SK-N-SH (cell line): ENCODE measurements at regions not wholly inside any gene's neighbourhood (a gene's known extent, or its start where the extent isn't known, plus 50 kb on each side); places are given as distances from the start of the nearest gene placed in this dataset.

Source experiments
- CTCF ChIA-PET: fragments of 300-600, 350-600 bp; formaldehyde crosslinking; extraction: SDS; loops from one replicate; lab custom pipeline; 2021; lab: Yijun Ruan, JAX
- POLR2A ChIA-PET: fragments of 350-600 bp; sonication (Branson Sonifier 250); formaldehyde crosslinking; extraction: SDS; loops from one replicate; lab custom pipeline; 2020; ENCODE audit warnings: antibody characterized with exemption, inconsistent platforms; lab: Yijun Ruan, JAX
- DNase-seq: peaks from one replicate; pipeline ENCODE4 v3.0.0; 2012
- H2AFZ ChIP-seq: fragments of 200-600 bp; sonication (generic); 2 replicates; pipeline ENCODE4 v1.8.1; 2016; ENCODE audit warnings: antibody characterized with exemption, mild to moderate bottlenecking, low read depth
- H3F3A ChIP-seq: fragments of 200-600 bp; sonication (generic); replicated peaks from 2 replicates; pipeline ENCODE3; 2016; ENCODE audit warnings: antibody characterized with exemption, mild to moderate bottlenecking; ENCODE audit not compliant: insufficient read depth
- H3K27ac ChIP-seq, 2 experiments: fragments of 200-500 bp in 1 of 2; fragments of 200-600 bp in 1 of 2; sonication (Bioruptor generic) in 1 of 2; sonication (generic), shearing (Covaris generic) in 1 of 2; 2 replicates each; pipeline versions ENCODE4 v1.5.1 to v1.6.1; 2014 to 2016; ENCODE audit warnings: low read depth in 2 of 2, inconsistent platforms in 1 of 2, low read length in 1 of 2, mild to moderate bottlenecking in 1 of 2, mixed read lengths in 1 of 2
- H3K27me3 ChIP-seq: fragments of 200-600 bp; sonication (generic), shearing (Covaris generic); 2 replicates; pipeline ENCODE4 v1.6.1; 2016; ENCODE audit warnings: mixed run types; ENCODE audit not compliant: insufficient read depth
- H3K36me3 ChIP-seq, 2 experiments: fragments of 200-500 bp in 1 of 2; fragments of 200-600 bp in 1 of 2; sonication (Bioruptor generic) in 1 of 2; sonication (generic) in 1 of 2; replicated peaks in 1 of 2; 2 replicates each; pipeline versions ENCODE3 to v1.5.1; 2014 to 2016; ENCODE audit warnings: low read length in 1 of 2, mild to moderate bottlenecking in 1 of 2; ENCODE audit not compliant: insufficient read depth in 2 of 2, control insufficient read depth in 1 of 2
- H3K4me1 ChIP-seq, 2 experiments: fragments of 200-500 bp in 1 of 2; fragments of 200-600 bp in 1 of 2; sonication (Bioruptor generic) in 1 of 2; sonication (generic), shearing (Covaris generic) in 1 of 2; 2 replicates each; pipeline versions ENCODE4 v1.5.1 to v1.6.1; 2014 to 2016; ENCODE audit warnings: low read depth in 1 of 2, low read length in 1 of 2, mixed run types in 1 of 2; ENCODE audit not compliant: insufficient read depth in 2 of 2, control insufficient read depth in 1 of 2
- H3K4me2 ChIP-seq: fragments of 200-600 bp; sonication (generic), shearing (Covaris generic); 2 replicates; pipeline ENCODE4 v1.6.1; 2017; ENCODE audit warnings: mixed run types
- H3K4me3 ChIP-seq, 2 experiments: fragments of 200-500 bp in 1 of 2; fragments of 200-600 bp in 1 of 2; sonication (Bioruptor generic) in 1 of 2; sonication (generic), shearing (Covaris generic) in 1 of 2; 2 replicates each; pipeline versions ENCODE4 v1.5.1 to v1.8.1; 2014 to 2016; ENCODE audit warnings: low read depth in 2 of 2, inconsistent platforms in 1 of 2, low read length in 1 of 2, mild to moderate bottlenecking in 1 of 2, mixed read lengths in 1 of 2, moderate library complexity in 1 of 2
- H3K79me2 ChIP-seq: fragments of 200-600 bp; sonication (generic); 2 replicates; pipeline ENCODE4 v1.8.1; 2017; ENCODE audit warnings: mild to moderate bottlenecking; ENCODE audit not compliant: insufficient read depth
- H3K9ac ChIP-seq: fragments of 200-600 bp; sonication (generic); 2 replicates; pipeline ENCODE4 v1.6.1; 2017; ENCODE audit warnings: mixed run types
- H3K9me2 ChIP-seq: fragments of 200-600 bp; sonication (generic); 2 replicates; pipeline ENCODE4 v1.6.1; 2017; ENCODE audit warnings: mixed run types
- H3K9me3 ChIP-seq: fragments of 200-600 bp; sonication (generic); 2 replicates; pipeline ENCODE4 v1.6.1; 2017; ENCODE audit warnings: mixed run types, mild to moderate bottlenecking, moderate library complexity
- H4K20me1 ChIP-seq: fragments of 200-600 bp; sonication (generic); 2 replicates; pipeline ENCODE4 v1.6.1; 2017; ENCODE audit warnings: mild to moderate bottlenecking, mixed run types; ENCODE audit not compliant: insufficient read depth
- CHD2 ChIP-seq: fragments of 150-350 bp; IDR thresholded peaks from 2 replicates; pipeline ENCODE4 v1.6.1; 2018; ENCODE audit warnings: low read length; ENCODE audit not compliant: partially characterized antibody
- ELF1 ChIP-seq: IDR thresholded peaks from 2 replicates; pipeline ENCODE4 v1.4.0; 2012
- EZH2phosphoT487 ChIP-seq: fragments of 200-600 bp; sonication (generic); IDR thresholded peaks from 2 replicates; pipeline ENCODE4 v1.6.1; 2017; ENCODE audit warnings: low read depth, mixed run types, mild to moderate bottlenecking, antibody characterized with exemption, moderate library complexity, borderline replicate concordance
- FOXM1 ChIP-seq: IDR thresholded peaks from 2 replicates; pipeline ENCODE4 v1.4.0; 2012; ENCODE audit warnings: low read depth, mild to moderate bottlenecking
- GABPA ChIP-seq: IDR thresholded peaks from 2 replicates; pipeline ENCODE4 v1.4.0; 2012; ENCODE audit warnings: low read depth, mild to moderate bottlenecking
- NRF1 ChIP-seq: IDR thresholded peaks from 2 replicates; pipeline ENCODE4 v1.6.1; 2012; ENCODE audit warnings: low read depth, mild to moderate bottlenecking, low read length
- RCOR1 ChIP-seq: fragments of 150-350 bp; IDR thresholded peaks from 2 replicates; pipeline ENCODE4 v1.6.1; 2017; ENCODE audit warnings: antibody characterized with exemption, low read length
- RFX5 ChIP-seq: IDR thresholded peaks from 2 replicates; pipeline ENCODE4 v1.6.1; 2012; ENCODE audit warnings: mild to moderate bottlenecking, improper control_type of control experiment, low read length
- SMC3 ChIP-seq: IDR thresholded peaks from 2 replicates; pipeline ENCODE4 v1.6.1; 2012; ENCODE audit warnings: low read depth, low read length, improper control_type of control experiment
- YY1 ChIP-seq: IDR thresholded peaks from 2 replicates; pipeline ENCODE4 v1.4.0; 2012; ENCODE audit warnings: low read depth, mild to moderate bottlenecking
- WGBS: methylation state at CpG from one replicate; pipeline ENCODE4 v1.1.6; 2017; ENCODE audit warnings: low lambda C conversion rate; 5-methylcytosine and 5-hydroxymethylcytosine counted together
- TF ChIP-seq, protein P1 (sequence below): IDR thresholded peaks from 2 replicates; pipeline ENCODE4 v1.4.0; 2012; ENCODE audit warnings: low read depth

DNA sequence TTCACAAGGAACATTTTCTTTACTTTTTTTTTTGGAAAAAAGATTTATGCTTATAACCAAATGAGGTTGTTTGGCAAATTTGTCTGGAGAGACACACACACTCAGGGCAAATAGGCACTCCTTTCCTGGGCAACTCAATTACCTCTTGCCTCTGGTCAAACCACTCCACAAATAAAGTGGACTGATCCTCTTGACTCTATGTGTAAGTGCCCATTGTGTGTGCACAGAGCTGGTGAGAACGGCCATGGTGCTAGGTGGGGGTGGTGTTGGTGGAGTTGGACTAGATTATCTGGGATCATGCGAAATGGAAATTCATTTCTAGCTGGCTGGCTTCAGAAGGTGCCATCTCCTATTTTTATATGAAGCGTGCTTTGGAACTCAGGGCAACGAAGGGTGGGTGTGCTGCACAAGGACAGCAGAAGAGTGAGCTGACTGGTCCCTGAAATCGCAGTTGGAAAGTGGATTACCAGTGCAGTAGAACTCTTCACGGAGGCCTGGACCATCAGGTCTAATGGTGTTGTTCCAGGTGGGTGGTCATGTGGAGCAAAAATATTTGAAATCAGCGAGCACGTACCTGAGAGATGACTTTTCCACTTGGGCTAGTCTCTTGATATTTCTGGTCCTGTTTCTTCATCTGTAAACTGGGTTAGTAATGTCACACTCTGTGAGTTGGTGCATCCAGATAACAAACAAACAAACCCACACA, 149.9 kb downstream of the RPIA start:
- H3K9me3 ChIP-seq: no peaks in the 10 kb centered on the region
- H3K4me2 ChIP-seq: no peak overlapping the region
- no peaks in the 10 kb centered on the region for H3K79me2 ChIP-seq
- DNase-seq: no peak
- no peaks in the 10 kb centered on the region; the same call in 1 of the 2 replicates for H3K27me3 ChIP-seq
- H4K20me1 ChIP-seq: no peaks in the 10 kb centered on the region
- no peak overlapping the region for H3K4me3 ChIP-seq
- H3F3A ChIP-seq: no peaks in the 10 kb centered on the region
- no peak for TF ChIP-seq FOXM1
- TF ChIP-seq, protein P1, sequence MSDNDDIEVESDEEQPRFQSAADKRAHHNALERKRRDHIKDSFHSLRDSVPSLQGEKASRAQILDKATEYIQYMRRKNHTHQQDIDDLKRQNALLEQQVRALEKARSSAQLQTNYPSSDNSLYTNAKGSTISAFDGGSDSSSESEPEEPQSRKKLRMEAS: no peak
- TF ChIP-seq RCOR1: no peak
- TF ChIP-seq, all 33 proteins: peak for 0
- Histone ChIP-seq H2AFZ (0 out of 2 replicates have a peak overlapping the region, but pooled peaks have one; percentile 22), H3K4me1 (no peaks in the 10 kb centered on the region), H3K27ac (no peak overlapping the region), H3K9ac (no peak overlapping the region), H3K36me3 (no peaks in the 10 kb centered on the region), H3K9me2 (no peaks in the 10 kb centered on the region)
- WGBS: 6% methylated on average over 8 of the region's 8 CpGs
- CTCF ChIA-PET: interaction anchor here (0.7 to 1.9 kb wide), 2 partner anchors 10 to 39 kb away, joined by 3 to 5 read pairs; no protein-coding TSS in a partner anchor
- POLR2A ChIA-PET: no interaction called here

DNA sequence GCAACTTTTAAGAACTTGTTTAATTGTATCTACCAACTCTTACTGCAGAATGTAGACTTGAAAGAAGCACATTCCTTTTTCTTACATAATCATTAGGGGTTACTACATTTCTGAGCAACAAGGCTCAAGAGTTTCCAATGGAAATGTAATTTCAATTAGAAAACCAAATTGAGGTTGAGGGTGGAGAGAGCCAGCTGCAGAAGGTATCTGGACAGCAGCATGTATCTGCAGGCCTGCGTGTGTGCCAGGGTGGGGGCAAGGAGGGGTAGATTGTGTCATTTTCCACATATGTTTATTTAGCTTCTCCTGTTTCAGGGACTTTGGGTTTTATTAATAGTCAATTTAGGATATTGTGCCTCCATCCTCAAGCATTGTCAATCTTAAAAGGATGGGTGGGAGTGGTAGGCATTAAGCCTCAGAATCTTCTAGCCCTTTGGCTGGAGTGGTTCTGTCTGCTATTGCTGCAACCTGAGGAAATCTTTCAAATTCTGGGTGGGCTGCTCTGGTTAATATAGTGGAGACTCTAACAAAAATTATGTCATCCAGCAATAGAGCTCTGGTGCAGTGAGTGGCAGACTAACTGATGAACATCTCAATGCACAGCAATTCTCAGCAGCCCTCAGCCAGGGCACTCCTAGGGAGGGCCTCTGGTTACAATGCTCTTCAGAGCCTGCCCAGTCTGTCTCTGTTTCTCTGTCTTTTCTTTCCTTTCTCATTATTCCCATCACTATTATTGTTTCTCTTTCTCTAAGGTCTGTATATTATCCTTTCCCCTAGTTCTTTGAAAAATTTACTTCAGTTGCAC, 151.4 kb downstream of the RPIA start:
- 0% methylated on average over 1 of the region's 1 CpG for WGBS
- Histone ChIP-seq H3K79me2 (no peaks in the 10 kb centered on the region), H2AFZ (no peak overlapping the region)

DNA sequence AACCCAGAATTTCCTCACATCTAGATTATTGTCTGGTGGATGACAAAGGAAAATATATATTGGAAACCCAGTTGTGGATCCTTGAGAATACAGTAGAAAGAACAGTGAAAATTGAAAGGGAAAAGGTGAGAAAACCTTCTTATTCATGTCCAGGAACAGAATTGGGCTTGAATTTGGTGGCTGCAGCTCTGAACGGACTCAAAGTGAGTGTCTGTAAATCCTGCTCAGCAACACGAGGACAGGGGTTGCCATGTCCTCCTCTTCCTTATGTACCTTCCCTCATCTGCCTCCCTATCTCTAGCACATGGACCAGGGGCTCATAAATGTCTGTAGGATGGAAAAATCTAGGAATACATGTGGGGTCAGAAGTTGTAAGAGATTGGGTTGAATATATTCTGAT, 152.2 kb downstream of the RPIA start:
- H3K4me2 ChIP-seq: no peak overlapping the region
- H3K4me3 ChIP-seq: no peak overlapping the region
- 0% methylated on average over 2 of the region's 2 CpGs for WGBS
- ChIA-PET POLR2A (no interaction called here), CTCF (no interaction called here)
- H3F3A ChIP-seq: no peaks in the 10 kb centered on the region
- H3K27ac ChIP-seq: no peak overlapping the region
- no peaks in the 10 kb centered on the region for H3K79me2 ChIP-seq
- H2AFZ ChIP-seq: no peak overlapping the region
- H3K27me3 ChIP-seq: no peaks in the 10 kb centered on the region; the same call in 1 of the 2 replicates
- H3K36me3 ChIP-seq: no peaks in the 10 kb centered on the region
- TF ChIP-seq CHD2 (no peak), YY1 (no peak), NRF1 (no peak), SMC3 (no peak), GABPA (no peak)
- no peak overlapping the region for H3K9ac ChIP-seq
- H4K20me1 ChIP-seq: no peaks in the 10 kb centered on the region
- H3K4me1 ChIP-seq: no peaks in the 10 kb centered on the region
- no peaks in the 10 kb centered on the region for H3K9me2 ChIP-seq
- no peak for DNase-seq
- H3K9me3 ChIP-seq: no peaks in the 10 kb centered on the region

More for the DNA sequence above, 151.4 kb downstream of the RPIA start:
- Histone ChIP-seq H3K4me2 (no peak overlapping the region), H4K20me1 (no peaks in the 10 kb centered on the region), H3K9me2 (no peaks in the 10 kb centered on the region), H3K9ac (no peak overlapping the region), H3K27me3 (no peaks in the 10 kb centered on the region; the same call in 1 of the 2 replicates), H3K4me3 (no peak overlapping the region), H3F3A (no peaks in the 10 kb centered on the region), H3K27ac (no peak overlapping the region), H3K4me1 (no peaks in the 10 kb centered on the region), H3K36me3 (no peaks in the 10 kb centered on the region), H3K9me3 (no peaks in the 10 kb centered on the region)
- TF ChIP-seq EZH2phosphoT487 (no peak), ELF1 (no peak), RFX5 (no peak), CHD2 (no peak)
- TF ChIP-seq, protein P1: no peak
- no peak for DNase-seq
- ChIA-PET POLR2A (no interaction called here), CTCF (interaction anchor here (1.9 kb wide), 1 partner anchor 38 kb away, joined by 5 read pairs; no protein-coding TSS in a partner anchor)
